Panc1 (cell line): ENCODE measurements at regions not wholly inside any gene's neighbourhood (a gene's known extent, or its start where the extent isn't known, plus 50 kb on each side); places are given as distances from the start of the nearest gene placed in this dataset.
"Not testable (repeated sequence)": the region's sequence is repeated elsewhere in the genome, so short reads cannot be mapped to it uniquely, and the experiment has no call there.

Experiments
- CTCF ChIP-seq: fragments of 450-650 bp; IDR thresholded peaks from 2 replicates; pipeline ENCODE4 v1.5.1; 2017; ENCODE audit warnings: mild to moderate bottlenecking
- POLR2AphosphoS5 ChIP-seq: IDR thresholded peaks from 2 replicates; pipeline ENCODE4 v1.6.1; 2012; ENCODE audit warnings: mild to moderate bottlenecking, low read depth, low read length, moderate library complexity
- REST ChIP-seq, 2 experiments: IDR thresholded peaks; 2 replicates each; pipeline ENCODE4 v1.6.1; 2011 to 2012; ENCODE audit warnings: low read depth in 2 of 2, control low read depth in 1 of 2, low read length in 1 of 2, mild to moderate bottlenecking in 1 of 2, moderate library complexity in 1 of 2; ENCODE audit not compliant: insufficient read depth in 1 of 2

- not testable (repeated sequence) for TF ChIP-seq CTCF; POLR2AphosphoS5; REST (IDR thresholded peaks at IDR 0.05; ENCODE audit: insufficient read depth in 1 of 2, low read depth in 2 of 2, low read length in 1 of 2)
Measured at GRCh38 chr15:99783918-99784619, 50.8 kb upstream of the LYSMD4 start.
